Stimulated activated CD4-positive, alpha-beta T cell treated with anti-CD3 and anti-CD28 coated beads, Interleukin-15, amount 100 ng/mL, for 1 hour (primary cell): ENCODE measurements at regions not wholly inside any gene's neighbourhood (a gene's known extent, or its start where the extent isn't known, plus 50 kb on each side); places are given as distances from the start of the nearest gene placed in this dataset.
"Not testable (repeated sequence)": the region's sequence is repeated elsewhere in the genome, so short reads cannot be mapped to it uniquely, and the experiment has no call there.

Experiments
- DNase-seq, 2 donors: peaks; one replicate each; pipeline ENCODE4 v3.0.0-alpha.2; 2020; ENCODE audit warnings: low read depth in 1 of 2, low spot score in 1 of 2

DNA sequence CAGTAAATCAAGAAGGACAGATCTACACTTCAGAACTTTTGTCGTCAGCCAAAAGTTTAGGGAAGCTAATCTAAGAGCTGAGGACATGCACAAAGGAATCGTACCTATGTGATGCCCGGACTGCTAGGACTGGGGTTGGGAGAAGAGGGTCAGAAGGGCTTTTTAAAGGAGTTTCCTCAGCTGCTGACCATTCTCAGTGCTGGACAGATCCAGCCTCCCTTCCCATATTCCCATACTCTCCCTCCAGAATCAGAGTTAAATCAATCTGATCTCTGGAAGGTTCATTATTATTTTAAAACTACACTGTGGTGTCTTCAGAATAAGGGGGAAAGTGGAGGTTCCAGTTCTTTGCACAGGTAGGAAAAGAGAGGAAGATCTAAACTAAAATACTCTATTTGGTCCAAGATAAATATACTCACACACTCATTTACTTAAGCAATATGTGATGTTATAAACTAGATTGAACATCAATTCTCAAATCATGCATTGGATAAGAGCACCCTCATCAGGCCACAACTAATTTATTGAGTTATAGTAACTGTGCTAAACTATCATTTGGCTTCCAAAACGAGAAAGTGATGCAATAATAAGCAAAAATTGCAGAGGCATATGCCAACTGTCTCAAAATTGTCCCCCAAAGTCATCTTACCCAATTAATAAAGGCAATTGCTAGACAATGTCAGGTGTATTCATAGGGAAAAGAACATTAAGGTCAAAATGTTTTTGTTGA is 124.7 kb downstream of the HNRNPD start:
- DNase-seq, result no peak

GRCh38 chr4:82247629-82248028 is 126.2 kb downstream of the HNRNPD start:
- DNase-seq, result no peak

- DNase-seq, result no peak
Observed at GRCh38 chr4:82247171-82247570, 126.6 kb downstream of the HNRNPD start.

DNA sequence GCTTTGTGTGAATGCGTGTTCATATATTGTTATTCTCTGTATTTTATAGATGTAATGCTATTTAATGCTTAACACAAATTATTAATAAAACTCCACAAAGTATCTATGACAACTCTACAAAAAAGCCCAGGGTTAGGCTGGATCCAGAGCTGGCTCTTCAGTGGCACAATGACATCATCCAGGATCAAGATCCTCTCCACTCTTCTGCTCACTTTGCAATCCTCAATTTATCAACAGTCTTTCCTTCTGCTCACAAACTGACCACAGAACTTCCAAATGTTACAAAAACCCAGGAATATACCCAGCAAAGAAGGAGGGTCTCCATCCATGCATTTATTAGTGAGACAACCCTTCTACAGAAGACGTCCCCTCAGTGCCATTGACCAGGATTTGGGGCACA is 132.3 kb downstream of the HNRNPD start:
- DNase-seq, result no peak

DNA sequence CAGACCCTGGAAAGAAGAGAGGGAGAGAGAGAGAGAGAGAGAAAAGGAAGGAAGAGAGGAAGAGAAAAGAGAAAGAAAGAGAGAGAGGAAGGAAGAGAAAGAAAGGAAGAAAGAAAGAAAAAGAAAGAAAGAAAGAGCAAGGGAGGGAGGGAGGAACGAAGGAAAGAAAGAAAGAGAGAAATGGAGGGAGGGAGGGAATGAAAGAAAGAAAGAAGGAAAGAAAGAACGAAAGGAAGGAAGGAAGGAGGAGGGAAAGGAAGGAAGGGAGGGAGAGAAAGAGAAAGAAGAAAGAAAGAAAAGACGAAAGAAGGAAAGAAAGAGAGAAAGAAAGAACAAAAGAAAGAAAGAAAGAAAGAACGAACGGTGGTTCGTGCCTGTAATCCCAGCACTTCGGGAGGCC is 133.4 kb downstream of the HNRNPD start:
- DNase-seq, result no peak

- DNase-seq, result not testable (repeated sequence)
Observed at GRCh38 chr4:82237142-82237541, 136.6 kb downstream of the HNRNPD start.

DNA sequence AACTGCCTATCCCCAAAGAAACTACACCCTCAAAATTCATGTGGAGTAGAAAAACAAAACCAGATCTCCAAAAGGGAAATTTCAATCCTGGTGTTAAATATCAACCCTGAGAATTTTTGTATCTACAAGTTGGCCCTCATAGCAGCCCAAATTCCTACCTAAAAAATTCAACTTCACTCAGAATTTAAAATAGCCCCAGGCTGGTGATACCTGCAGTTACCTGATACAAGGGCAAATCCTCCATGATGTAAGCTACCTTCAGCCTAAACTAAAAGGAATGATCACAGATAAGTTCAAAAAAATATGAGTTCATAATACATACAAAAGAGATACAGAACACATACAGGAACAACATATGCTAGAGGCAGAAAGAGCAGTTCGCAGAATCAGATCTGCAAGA is 138.4 kb downstream of the HNRNPD start:
- DNase-seq, result no peak

- no peak for DNase-seq
Observed at GRCh38 chr4:82232891-82233290, 140.9 kb downstream of the HNRNPD start.

DNA sequence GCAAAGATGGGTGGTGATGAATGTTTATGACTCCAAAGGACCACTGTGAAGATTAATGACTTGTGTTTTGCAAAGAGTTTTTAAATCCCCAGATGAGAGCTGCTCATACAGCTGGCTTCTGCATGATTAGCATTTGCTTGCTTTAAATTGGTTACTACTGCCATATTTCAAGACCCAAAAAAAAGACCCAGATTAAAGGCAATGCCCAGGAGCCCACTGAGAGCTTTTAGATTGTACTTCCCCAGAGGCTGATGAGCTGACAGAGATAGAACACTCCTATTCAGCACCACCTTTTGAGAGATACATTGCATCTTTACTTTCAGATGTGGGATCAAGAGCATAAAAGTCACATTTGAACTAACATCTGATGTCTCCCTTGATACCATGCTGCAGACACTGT is 142.0 kb downstream of the HNRNPD start:
- no peak for DNase-seq

DNA sequence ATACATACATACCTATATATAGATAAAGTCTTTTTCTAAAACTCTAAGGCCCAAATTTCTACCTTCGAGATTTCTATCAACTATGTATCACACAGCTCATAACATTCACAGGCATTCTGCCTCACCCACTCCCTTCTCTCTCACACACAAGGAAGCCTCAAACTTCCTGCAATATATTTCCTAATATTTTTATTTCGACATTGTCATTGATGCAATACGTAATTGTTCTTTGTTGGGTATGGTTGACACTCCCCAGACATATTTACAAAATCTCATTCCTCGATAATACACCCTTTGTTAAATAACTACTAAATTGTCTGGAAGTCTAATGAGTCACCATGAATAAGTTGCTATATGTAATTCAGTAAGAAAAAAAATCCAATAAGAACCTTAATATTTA is 143.5 kb downstream of the HNRNPD start:
- no peak for DNase-seq

DNA sequence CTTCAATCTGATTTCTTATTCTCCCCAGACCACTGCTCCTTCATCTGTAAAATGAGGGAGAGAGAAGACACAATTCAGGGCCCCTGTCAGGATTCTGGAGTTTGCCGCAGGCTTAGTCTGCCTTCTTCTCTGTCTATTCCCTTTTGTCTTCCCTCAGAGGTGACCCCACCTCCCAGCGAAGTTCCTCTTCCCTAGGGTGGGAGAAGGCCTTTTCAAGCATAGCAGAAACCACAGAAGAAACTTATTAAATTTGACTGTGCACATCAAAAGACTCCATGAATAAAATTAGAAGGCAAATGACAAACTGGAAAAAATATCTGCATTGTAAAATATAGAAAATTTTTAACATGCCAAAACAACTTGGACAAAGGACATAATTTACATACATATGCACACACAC is 148.8 kb downstream of the HNRNPD start:
- no peak for DNase-seq

- no peak for DNase-seq
Observed at GRCh38 chr4:82223715-82224114, 150.1 kb downstream of the HNRNPD start.

- no peak for DNase-seq
Observed at GRCh38 chr4:82219346-82219745, 154.4 kb downstream of the HNRNPD start.

DNA sequence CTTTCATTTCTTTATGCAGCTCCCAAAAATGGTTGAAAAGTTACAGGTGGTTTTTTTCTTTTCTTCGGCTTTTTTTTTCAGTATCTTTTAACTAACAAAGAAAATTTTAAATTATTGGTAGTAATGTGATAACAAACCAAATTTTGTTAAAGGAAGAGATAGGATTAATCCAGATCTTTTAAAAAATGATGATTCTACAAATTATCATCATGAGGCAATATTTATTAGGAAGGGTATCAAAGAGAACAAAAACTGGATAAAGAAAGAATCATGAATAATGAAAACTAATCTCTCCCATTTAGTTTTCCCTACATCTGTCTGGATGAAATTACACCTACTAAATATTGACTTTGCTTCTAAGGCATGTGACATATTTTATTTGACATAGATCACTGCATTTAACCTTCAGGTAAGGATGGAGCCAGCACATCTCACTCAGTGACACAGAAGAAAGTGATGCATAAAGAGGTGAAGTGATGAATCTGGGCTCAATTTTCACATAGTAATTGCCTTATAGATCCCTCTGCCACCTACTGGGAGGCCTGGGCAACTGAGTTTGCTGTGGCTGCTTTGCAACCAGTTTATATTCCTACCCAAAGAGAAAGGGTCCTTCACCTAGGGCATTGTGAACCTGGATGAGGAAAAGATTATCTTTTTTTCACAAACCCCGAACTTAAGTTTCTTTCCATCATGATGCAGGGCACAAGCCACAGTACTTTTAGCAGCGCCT is 155.6 kb downstream of the HNRNPD start:
- no peak for DNase-seq

GRCh38 chr4:82216219-82216618 is 157.6 kb downstream of the HNRNPD start:
- no peak for DNase-seq

DNA sequence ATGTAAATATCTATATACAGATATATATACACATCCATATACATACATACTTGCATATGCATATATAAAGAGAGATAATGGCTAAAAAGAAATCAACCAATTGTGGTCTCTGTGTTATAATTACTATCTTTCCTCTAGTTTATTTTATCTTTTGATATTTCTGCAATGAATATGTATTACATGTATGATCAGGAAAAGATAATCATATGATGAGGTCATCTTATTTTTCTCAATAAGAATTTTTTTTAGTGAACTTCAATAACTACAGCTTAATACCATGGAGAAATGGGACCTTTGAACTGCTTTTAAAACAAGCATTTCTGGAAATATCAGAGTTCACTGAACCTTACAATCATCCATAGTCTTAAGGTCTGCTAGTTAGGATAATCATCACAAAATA is 158.0 kb downstream of the HNRNPD start:
- no peak for DNase-seq

GRCh38 chr4:82215039-82215438 is 158.8 kb downstream of the HNRNPD start:
- no peak for DNase-seq

GRCh38 chr4:82213485-82214417 is 160.0 kb downstream of the HNRNPD start:
- no peak for DNase-seq

DNA sequence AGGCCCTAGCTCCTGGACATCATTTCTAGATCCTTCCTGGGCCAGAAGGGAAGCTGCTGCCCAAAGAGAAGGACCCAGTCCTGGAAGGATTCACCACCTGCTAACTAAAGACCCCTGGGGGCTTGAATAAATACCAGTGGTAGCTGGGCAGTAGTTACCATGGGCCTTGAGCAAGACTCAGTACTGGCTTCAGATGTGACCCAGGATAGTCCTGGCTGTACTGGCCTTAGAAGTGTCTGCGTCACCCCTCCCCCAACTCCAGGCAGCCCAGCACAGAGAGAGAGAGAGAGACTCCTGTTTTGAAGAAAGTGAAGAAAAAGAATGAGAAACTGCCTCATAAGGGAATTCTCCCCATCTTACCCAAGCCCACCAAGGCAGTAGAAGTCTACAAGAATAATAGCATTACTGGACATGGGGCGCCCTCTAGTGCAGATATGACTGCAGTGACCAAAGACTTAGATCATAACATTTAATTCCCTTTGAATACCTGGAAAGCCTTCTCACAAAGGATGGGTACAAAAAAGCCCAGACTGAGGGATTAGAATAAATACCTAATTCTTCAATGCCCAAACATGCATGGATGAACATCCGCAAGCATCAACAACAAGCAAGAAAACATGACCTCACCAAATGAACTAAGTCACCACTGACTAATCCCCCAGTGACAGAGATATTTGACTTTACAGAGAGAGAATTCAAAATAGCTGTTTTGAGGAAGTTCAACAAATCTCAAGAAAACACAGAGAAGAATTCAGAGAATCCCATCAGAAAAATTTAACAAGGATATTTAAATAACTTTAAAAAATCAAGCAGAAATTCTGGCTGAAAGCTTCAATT is 171.8 kb downstream of the HNRNPD start:
- DNase-seq, result peak in 1 of 2 donors; percentile 8

DNA sequence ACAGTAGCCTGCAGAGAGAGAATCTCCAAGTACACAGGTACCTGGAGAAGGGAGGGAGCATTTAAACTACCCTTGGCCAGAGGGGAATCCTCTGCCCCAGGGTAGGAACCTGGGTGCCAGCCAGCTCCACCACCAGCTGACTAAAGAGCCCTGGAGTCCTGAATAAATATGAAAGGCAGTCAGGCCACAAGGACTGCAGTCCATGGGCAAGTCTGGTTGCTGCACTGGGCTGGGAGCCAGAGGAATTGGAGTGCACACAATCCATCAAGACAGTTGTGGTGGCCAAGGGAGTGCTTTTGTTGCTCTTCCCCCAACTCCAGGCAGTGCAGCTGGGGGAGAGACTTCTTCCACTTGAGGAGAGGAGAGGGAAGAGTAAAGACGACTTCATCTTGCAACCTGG is 172.5 kb downstream of the HNRNPD start:
- DNase-seq, result no peak

GRCh38 chr4:82200046-82200445 is 173.7 kb downstream of the HNRNPD start:
- DNase-seq, result no peak
